ENCODE measurements at regions not wholly inside any gene's neighbourhood (a gene's known extent, or its start where the extent isn't known, plus 50 kb on each side); places are given as distances from the start of the nearest gene placed in this dataset.
A peak's percentile ranks its signal among the peaks of the same experiment; 100 is the strongest.
"Not testable (repeated sequence)": the region's sequence is repeated elsewhere in the genome, so short reads cannot be mapped to it uniquely, and the experiment has no call there.

DNA sequence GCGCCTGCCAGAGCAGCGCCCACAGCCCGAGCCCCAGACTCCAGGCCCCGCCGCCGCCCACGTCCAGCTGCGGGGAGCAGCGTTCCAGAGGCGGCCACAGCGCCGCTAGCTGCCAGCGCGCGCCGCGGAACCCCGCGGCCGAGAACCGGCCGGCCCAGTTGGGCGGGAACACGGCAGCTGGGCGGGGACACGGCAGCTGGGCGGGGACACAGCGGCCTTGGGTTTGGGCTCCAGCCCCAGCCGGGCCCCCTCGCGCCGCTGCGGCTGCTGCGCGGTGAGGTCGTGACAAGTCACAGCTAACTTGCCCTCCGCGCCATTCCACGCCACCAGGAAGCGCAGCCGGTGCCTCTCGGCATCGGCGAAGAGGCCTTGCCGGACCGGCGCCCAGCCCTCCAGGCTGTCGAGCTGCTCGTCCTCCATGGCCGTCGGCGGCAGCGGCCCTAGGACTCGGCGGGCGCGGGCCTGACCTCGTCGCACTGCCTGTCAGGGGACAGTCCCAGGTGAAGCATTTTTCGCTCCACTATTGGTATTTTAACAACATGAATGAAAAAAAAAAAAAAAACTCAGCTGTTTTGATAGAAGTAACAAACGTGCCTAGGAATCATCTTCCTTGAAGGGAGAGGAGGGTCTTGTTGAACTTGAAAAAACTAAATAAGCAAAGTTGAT is 56.6 kb upstream of the GOLGA8N start:
- not testable (repeated sequence) for H3K27me3 ChIP-seq (ENCODE audit: control insufficient read depth in 3 of 3, insufficient read depth in 3 of 3, low read length in 3 of 3); H3K4me1 ChIP-seq (ENCODE audit: control insufficient read depth in 3 of 3, insufficient read depth in 3 of 3, low read length in 3 of 3); H3K36me3 ChIP-seq (ENCODE audit: control insufficient read depth in 3 of 3, insufficient read depth in 3 of 3, low read length in 3 of 3); H3K9me3 ChIP-seq (ENCODE audit: control insufficient read depth in 3 of 3, low read length in 3 of 3)
- Histone ChIP-seq H3K27ac (ENCODE audit: low read depth, low read length) (peak overlapping the region; percentile 54), H3K4me3 (ENCODE audit: low read length in 3 of 3) (peak overlapping the region; percentile 56 to 65 (median 61)), H3K9ac (ENCODE audit: low read depth in 1 of 3, low read length in 3 of 3) (peak overlapping the region in 2 of 3 donors; percentile 67 to 77)

DNA sequence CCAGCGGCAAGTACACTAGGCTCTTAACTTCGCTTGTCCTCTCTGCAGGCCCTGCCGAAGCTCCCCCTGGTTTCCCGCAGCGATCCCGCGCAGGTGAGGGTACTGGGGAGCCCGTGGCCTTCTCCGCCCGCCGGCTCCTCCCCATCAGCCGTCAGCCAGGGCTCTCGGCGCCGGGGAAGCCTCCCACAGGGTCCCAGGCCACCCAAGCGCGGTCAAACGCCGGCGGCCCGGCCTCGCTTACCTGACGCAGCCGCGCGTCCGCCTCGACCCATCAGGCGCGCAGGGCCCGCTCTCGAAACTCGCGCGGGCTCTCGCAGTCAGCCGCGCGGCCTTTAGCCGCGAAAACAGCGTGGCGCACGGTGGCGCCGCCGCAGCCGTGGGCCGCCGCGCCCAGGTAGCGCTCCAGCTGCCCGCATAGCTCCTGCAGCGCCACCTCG is 57.2 kb upstream of the GOLGA8N start:
- not testable (repeated sequence) for H3K27ac ChIP-seq (ENCODE audit: low read depth, low read length); H3K4me3 ChIP-seq (ENCODE audit: low read length in 3 of 3)

DNA sequence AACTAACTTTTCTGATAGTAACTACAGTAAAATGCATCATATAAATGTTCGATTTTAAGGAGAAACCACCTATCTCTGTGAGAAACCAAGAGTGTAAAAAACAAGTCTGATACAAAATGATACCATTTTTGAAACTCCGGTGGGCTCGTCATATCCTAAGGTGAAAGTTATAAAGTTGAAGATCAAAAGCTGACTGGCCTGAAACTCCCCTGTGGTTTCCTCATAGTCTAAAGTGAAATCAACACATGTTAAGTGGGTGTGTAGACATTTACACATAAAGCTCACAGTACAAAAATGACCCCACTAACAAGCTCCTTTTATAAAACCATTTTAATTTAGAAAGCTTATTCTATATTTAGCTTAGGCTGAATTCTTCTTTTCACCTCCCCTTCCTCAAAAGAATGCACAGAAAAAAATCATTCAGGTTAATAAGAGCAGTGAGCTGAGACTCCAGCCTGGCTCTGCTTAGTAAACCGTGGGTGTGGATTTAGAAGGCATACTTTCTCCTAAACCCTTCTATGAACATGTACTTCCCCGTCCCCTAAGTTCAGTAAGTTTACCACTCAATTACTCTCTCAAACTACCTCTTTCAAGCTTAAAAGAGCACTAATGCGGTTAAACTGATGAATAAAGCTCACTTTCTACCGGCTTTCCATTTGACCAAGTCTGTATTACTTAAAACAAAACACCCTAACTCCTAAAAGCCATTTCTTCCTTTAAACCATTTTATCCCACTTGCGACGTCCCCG is 57.9 kb upstream of the GOLGA8N start:
- H3K4me3 ChIP-seq (ENCODE audit: low read length in 3 of 3), result not testable (repeated sequence)

More for the DNA sequence above, 57.2 kb upstream of the GOLGA8N start:
- not testable (repeated sequence) for H3K27me3 ChIP-seq (ENCODE audit: control insufficient read depth in 3 of 3, insufficient read depth in 3 of 3, low read length in 3 of 3); H3K36me3 ChIP-seq (ENCODE audit: control insufficient read depth in 3 of 3, insufficient read depth in 3 of 3, low read length in 3 of 3); H3K9me3 ChIP-seq (ENCODE audit: control insufficient read depth in 3 of 3, low read length in 3 of 3); H3K4me1 ChIP-seq (ENCODE audit: control insufficient read depth in 3 of 3, insufficient read depth in 3 of 3, low read length in 3 of 3); H3K9ac ChIP-seq (ENCODE audit: low read depth in 1 of 3, low read length in 3 of 3)

DNA sequence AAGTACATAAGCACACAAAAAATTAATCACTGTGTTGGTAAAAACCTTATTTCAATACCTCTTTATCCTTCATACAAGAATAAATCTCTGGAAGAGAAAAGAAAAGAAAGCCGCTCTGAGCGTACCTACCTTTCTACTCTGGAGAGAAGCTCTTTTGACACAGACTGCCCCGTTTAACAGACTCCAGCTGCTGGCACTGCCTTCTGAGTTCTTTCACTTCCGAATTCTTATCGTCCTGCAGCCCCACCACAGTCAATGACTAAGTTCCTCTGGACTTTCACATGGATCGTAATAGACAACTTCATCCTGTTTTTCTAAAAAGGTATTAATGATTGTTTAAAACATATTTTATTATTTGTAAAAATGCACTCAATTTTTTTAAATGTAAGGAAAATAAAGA is 67.5 kb upstream of the GOLGA8O start:
- H3K4me3 ChIP-seq (ENCODE audit: low read length in 3 of 3); H3K36me3 ChIP-seq (ENCODE audit: control insufficient read depth in 3 of 3, insufficient read depth in 3 of 3, low read length in 3 of 3); H3K9ac ChIP-seq (ENCODE audit: low read depth in 1 of 3, low read length in 3 of 3); H3K9me3 ChIP-seq (ENCODE audit: control insufficient read depth in 3 of 3, low read length in 3 of 3); H3K27ac ChIP-seq (ENCODE audit: low read depth, low read length); H3K4me1 ChIP-seq (ENCODE audit: control insufficient read depth in 3 of 3, insufficient read depth in 3 of 3, low read length in 3 of 3); H3K27me3 ChIP-seq (ENCODE audit: control insufficient read depth in 3 of 3, insufficient read depth in 3 of 3, low read length in 3 of 3): not testable (repeated sequence)

More for the DNA sequence above, 57.9 kb upstream of the GOLGA8N start:
- not testable (repeated sequence) for H3K9me3 ChIP-seq (ENCODE audit: control insufficient read depth in 3 of 3, low read length in 3 of 3); H3K27me3 ChIP-seq (ENCODE audit: control insufficient read depth in 3 of 3, insufficient read depth in 3 of 3, low read length in 3 of 3); H3K27ac ChIP-seq (ENCODE audit: low read depth, low read length); H3K36me3 ChIP-seq (ENCODE audit: control insufficient read depth in 3 of 3, insufficient read depth in 3 of 3, low read length in 3 of 3); H3K9ac ChIP-seq (ENCODE audit: low read depth in 1 of 3, low read length in 3 of 3); H3K4me1 ChIP-seq (ENCODE audit: control insufficient read depth in 3 of 3, insufficient read depth in 3 of 3, low read length in 3 of 3)

DNA sequence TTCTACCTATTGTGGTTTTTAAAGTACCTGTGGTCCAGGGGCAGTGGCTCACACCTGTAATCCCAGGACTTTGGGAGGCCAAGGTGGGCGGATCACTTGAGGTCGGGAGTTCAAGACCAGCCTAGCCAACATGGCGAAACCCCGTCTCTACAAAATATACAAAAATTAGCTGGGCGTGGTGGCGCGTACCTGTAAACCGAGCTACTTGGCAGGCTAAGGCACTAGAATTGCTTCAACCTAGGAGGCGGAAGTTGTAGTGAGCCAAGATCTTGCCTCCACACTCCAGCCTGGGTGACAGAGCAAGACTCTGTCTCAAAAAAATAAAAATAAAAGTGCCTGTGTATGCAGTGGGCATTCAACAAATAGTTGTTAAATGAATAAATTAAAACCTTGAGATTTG is 67.0 kb upstream of the GOLGA8O start:
- not testable (repeated sequence) for H3K4me3 ChIP-seq (ENCODE audit: low read length in 3 of 3); H3K27ac ChIP-seq (ENCODE audit: low read depth, low read length); H3K4me1 ChIP-seq (ENCODE audit: control insufficient read depth in 3 of 3, insufficient read depth in 3 of 3, low read length in 3 of 3); H3K36me3 ChIP-seq (ENCODE audit: control insufficient read depth in 3 of 3, insufficient read depth in 3 of 3, low read length in 3 of 3); H3K9me3 ChIP-seq (ENCODE audit: control insufficient read depth in 3 of 3, low read length in 3 of 3); H3K9ac ChIP-seq (ENCODE audit: low read depth in 1 of 3, low read length in 3 of 3); H3K27me3 ChIP-seq (ENCODE audit: control insufficient read depth in 3 of 3, insufficient read depth in 3 of 3, low read length in 3 of 3)

DNA sequence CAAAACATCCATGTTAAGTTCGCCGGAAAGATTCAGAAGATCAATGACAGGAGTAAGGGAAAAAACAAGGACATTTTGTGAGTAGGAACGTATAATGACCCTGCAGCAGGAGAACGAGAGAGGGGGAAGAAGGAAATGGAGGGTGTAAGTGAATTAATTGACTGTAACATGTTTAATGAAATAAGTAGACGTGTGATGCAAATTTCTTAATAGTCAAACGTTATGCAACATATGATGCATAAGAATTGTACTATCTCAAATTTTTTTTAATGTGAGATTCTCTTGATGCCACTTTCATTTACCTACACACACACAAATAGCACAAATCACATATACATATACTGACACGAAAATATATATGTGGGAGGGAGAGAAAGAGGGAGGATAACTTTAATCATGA is 63.5 kb upstream of the GOLGA8O start:
- not testable (repeated sequence) for H3K27ac ChIP-seq (ENCODE audit: low read depth, low read length); H3K9me3 ChIP-seq (ENCODE audit: control insufficient read depth in 3 of 3, low read length in 3 of 3); H3K4me1 ChIP-seq (ENCODE audit: control insufficient read depth in 3 of 3, insufficient read depth in 3 of 3, low read length in 3 of 3); H3K4me3 ChIP-seq (ENCODE audit: low read length in 3 of 3); H3K9ac ChIP-seq (ENCODE audit: low read depth in 1 of 3, low read length in 3 of 3); H3K27me3 ChIP-seq (ENCODE audit: control insufficient read depth in 3 of 3, insufficient read depth in 3 of 3, low read length in 3 of 3); H3K36me3 ChIP-seq (ENCODE audit: control insufficient read depth in 3 of 3, insufficient read depth in 3 of 3, low read length in 3 of 3)

DNA sequence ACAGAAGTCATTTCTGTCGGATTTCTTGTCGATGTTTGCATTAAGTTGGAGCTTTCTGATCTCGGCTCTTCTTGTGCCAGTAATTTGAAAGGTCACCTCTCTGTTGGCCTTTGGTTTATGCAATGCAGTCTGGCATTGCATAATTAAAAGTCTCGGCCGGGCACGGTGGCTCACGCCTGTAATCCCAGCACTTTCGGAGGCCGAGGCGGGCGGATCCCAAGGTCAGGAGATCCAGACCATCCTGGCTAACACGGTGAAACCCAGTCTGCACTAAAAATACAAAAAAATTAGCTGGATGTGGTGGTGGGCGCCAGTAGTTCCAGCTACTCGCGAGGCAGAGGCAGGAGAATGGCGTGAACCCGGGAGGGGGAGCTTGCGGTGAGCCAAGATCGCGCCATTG is 62.6 kb upstream of the GOLGA8O start:
- not testable (repeated sequence) for H3K4me1 ChIP-seq (ENCODE audit: control insufficient read depth in 3 of 3, insufficient read depth in 3 of 3, low read length in 3 of 3); H3K27me3 ChIP-seq (ENCODE audit: control insufficient read depth in 3 of 3, insufficient read depth in 3 of 3, low read length in 3 of 3); H3K36me3 ChIP-seq (ENCODE audit: control insufficient read depth in 3 of 3, insufficient read depth in 3 of 3, low read length in 3 of 3); H3K27ac ChIP-seq (ENCODE audit: low read depth, low read length); H3K9me3 ChIP-seq (ENCODE audit: control insufficient read depth in 3 of 3, low read length in 3 of 3); H3K9ac ChIP-seq (ENCODE audit: low read depth in 1 of 3, low read length in 3 of 3); H3K4me3 ChIP-seq (ENCODE audit: low read length in 3 of 3)

DNA sequence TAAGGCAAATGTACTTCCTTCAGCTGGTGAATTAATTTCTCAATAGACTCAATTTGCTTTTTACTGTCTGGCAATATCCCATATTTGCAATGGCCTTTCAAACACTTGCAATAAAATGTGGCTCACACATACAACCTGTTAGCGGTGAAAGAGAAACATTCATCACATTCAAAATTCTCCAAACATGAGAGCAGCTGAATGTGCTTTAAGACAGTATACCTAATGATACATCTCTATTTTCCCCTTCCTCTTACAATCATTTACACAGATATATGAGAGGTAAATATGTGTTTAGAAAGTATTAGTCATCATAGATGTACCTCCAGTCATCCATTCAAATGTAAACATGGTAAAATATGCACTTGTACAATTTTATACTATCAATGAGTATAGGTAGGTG is 61.5 kb upstream of the GOLGA8O start:
- not testable (repeated sequence) for H3K9me3 ChIP-seq (ENCODE audit: control insufficient read depth in 3 of 3, low read length in 3 of 3); H3K4me1 ChIP-seq (ENCODE audit: control insufficient read depth in 3 of 3, insufficient read depth in 3 of 3, low read length in 3 of 3); H3K27ac ChIP-seq (ENCODE audit: low read depth, low read length); H3K36me3 ChIP-seq (ENCODE audit: control insufficient read depth in 3 of 3, insufficient read depth in 3 of 3, low read length in 3 of 3); H3K4me3 ChIP-seq (ENCODE audit: low read length in 3 of 3); H3K9ac ChIP-seq (ENCODE audit: low read depth in 1 of 3, low read length in 3 of 3); H3K27me3 ChIP-seq (ENCODE audit: control insufficient read depth in 3 of 3, insufficient read depth in 3 of 3, low read length in 3 of 3)

DNA sequence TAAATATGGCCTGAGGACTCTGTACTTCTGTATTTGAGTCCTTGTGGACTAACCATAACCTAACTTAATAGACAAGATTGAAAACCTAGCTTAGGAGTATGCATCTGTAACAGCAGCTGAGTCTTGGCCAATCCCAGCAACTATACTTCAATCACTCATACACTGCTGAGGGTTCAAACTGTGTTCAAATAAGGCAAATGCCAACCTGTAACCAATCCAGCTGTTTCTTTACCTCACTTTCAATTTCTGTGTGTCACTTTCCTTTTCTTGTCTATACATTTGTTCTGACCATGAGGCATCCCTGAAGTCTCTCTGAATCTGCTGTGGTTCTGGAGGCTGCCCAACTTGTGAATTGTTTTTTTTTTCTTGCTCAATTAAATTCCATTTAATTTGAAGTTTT is 57.9 kb upstream of the GOLGA8O start:
- not testable (repeated sequence) for H3K9ac ChIP-seq (ENCODE audit: low read depth in 1 of 3, low read length in 3 of 3); H3K4me1 ChIP-seq (ENCODE audit: control insufficient read depth in 3 of 3, insufficient read depth in 3 of 3, low read length in 3 of 3); H3K27ac ChIP-seq (ENCODE audit: low read depth, low read length); H3K27me3 ChIP-seq (ENCODE audit: control insufficient read depth in 3 of 3, insufficient read depth in 3 of 3, low read length in 3 of 3); H3K36me3 ChIP-seq (ENCODE audit: control insufficient read depth in 3 of 3, insufficient read depth in 3 of 3, low read length in 3 of 3); H3K9me3 ChIP-seq (ENCODE audit: control insufficient read depth in 3 of 3, low read length in 3 of 3); H3K4me3 ChIP-seq (ENCODE audit: low read length in 3 of 3)

DNA sequence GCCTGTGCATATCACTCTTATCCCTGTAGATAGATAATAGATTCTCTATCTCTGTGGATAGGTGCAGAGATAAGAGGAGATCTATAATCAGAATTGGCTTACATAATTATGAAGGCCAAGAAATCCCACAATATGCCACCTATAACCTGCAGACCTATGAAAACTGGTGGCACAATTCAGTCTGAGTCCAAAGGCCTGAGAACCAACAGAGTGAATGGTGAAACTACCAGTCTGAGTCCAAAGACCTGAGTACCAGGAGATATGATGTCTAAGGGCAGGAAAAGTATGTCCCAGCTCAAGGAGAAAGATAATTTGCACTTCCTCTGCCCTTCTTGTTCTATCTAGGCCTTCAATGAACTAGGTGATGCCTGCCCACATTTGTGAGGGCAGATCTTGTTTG is 54.6 kb upstream of the GOLGA8O start:
- H3K4me3 ChIP-seq (ENCODE audit: low read length in 3 of 3); H3K9ac ChIP-seq (ENCODE audit: low read depth in 1 of 3, low read length in 3 of 3); H3K27ac ChIP-seq (ENCODE audit: low read depth, low read length); H3K9me3 ChIP-seq (ENCODE audit: control insufficient read depth in 3 of 3, low read length in 3 of 3); H3K27me3 ChIP-seq (ENCODE audit: control insufficient read depth in 3 of 3, insufficient read depth in 3 of 3, low read length in 3 of 3); H3K4me1 ChIP-seq (ENCODE audit: control insufficient read depth in 3 of 3, insufficient read depth in 3 of 3, low read length in 3 of 3); H3K36me3 ChIP-seq (ENCODE audit: control insufficient read depth in 3 of 3, insufficient read depth in 3 of 3, low read length in 3 of 3): not testable (repeated sequence)
